ENCODE measurements at regions not wholly inside any gene's neighbourhood (a gene's known extent, or its start where the extent isn't known, plus 50 kb on each side); places are given as distances from the start of the nearest gene placed in this dataset.

- no peak for ATAC-seq
- ChIA-PET POLR2A (no interaction called here), CTCF (no interaction called here)
- in situ Hi-C loops (cut with HindIII; ENCODE audit: low pct_unique_long_range_greater_than_20kb, low sequenced_read_pairs) (no loop called here), intact Hi-C loops (cut with micrococcal nuclease; ENCODE audit: unreplicated experiment) (no loop called here)
- no peaks in the 10 kb centered on the region for H3K27me3 ChIP-seq (ENCODE audit: control insufficient read depth, insufficient read depth, low read length)
- no peaks in the 10 kb centered on the region for H3K9me3 ChIP-seq (ENCODE audit: control insufficient read depth, insufficient read depth, low read depth, low read length)
- H3K4me1 ChIP-seq (ENCODE audit: control insufficient read depth, insufficient read depth, low read length): no peaks in the 10 kb centered on the region; the same call in 1 of the 2 replicates
- no peak for DNase-seq (ENCODE audit: low read depth, low spot score)
- no peaks in the 10 kb centered on the region for H3K36me3 ChIP-seq (ENCODE audit: control insufficient read depth, insufficient read depth, low read length)
- H3K4me3 ChIP-seq (ENCODE audit: low read depth in 2 of 2, low read length in 2 of 2): no peak overlapping the region
- H3K27ac ChIP-seq (ENCODE audit: low read length): no peak overlapping the region
- TF ChIP-seq, protein P1, sequence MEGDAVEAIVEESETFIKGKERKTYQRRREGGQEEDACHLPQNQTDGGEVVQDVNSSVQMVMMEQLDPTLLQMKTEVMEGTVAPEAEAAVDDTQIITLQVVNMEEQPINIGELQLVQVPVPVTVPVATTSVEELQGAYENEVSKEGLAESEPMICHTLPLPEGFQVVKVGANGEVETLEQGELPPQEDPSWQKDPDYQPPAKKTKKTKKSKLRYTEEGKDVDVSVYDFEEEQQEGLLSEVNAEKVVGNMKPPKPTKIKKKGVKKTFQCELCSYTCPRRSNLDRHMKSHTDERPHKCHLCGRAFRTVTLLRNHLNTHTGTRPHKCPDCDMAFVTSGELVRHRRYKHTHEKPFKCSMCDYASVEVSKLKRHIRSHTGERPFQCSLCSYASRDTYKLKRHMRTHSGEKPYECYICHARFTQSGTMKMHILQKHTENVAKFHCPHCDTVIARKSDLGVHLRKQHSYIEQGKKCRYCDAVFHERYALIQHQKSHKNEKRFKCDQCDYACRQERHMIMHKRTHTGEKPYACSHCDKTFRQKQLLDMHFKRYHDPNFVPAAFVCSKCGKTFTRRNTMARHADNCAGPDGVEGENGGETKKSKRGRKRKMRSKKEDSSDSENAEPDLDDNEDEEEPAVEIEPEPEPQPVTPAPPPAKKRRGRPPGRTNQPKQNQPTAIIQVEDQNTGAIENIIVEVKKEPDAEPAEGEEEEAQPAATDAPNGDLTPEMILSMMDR (IDR thresholded peaks at IDR 0.05): no peak
- TF ChIP-seq, protein P2, sequence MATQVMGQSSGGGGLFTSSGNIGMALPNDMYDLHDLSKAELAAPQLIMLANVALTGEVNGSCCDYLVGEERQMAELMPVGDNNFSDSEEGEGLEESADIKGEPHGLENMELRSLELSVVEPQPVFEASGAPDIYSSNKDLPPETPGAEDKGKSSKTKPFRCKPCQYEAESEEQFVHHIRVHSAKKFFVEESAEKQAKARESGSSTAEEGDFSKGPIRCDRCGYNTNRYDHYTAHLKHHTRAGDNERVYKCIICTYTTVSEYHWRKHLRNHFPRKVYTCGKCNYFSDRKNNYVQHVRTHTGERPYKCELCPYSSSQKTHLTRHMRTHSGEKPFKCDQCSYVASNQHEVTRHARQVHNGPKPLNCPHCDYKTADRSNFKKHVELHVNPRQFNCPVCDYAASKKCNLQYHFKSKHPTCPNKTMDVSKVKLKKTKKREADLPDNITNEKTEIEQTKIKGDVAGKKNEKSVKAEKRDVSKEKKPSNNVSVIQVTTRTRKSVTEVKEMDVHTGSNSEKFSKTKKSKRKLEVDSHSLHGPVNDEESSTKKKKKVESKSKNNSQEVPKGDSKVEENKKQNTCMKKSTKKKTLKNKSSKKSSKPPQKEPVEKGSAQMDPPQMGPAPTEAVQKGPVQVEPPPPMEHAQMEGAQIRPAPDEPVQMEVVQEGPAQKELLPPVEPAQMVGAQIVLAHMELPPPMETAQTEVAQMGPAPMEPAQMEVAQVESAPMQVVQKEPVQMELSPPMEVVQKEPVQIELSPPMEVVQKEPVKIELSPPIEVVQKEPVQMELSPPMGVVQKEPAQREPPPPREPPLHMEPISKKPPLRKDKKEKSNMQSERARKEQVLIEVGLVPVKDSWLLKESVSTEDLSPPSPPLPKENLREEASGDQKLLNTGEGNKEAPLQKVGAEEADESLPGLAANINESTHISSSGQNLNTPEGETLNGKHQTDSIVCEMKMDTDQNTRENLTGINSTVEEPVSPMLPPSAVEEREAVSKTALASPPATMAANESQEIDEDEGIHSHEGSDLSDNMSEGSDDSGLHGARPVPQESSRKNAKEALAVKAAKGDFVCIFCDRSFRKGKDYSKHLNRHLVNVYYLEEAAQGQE (IDR thresholded peaks at IDR 0.05; ENCODE audit: insufficient read depth in 1 of 2, low read depth in 2 of 2, low read length in 1 of 2): no peak
- no peak for TF ChIP-seq TCF7L2 (IDR thresholded peaks at IDR 0.05; ENCODE audit: low read depth, low read length)
- TF ChIP-seq POLR2AphosphoS5 (IDR thresholded peaks at IDR 0.05; ENCODE audit: low read depth, low read length): no peak
- TF ChIP-seq SIN3A (IDR thresholded peaks at IDR 0.05; ENCODE audit: borderline replicate concordance, insufficient read depth, low read depth, low read length): no peak
- no TSS peak for BruUV-seq (replicated peaks)
Observed at GRCh38 chr14:101470266-101470665, 91.0 kb upstream of the DIO3 start.

- H3K9me3 ChIP-seq (ENCODE audit: control insufficient read depth, insufficient read depth, low read depth, low read length): no peaks in the 10 kb centered on the region
- no TSS peak for BruUV-seq (replicated peaks)
- no peaks in the 10 kb centered on the region for H3K27me3 ChIP-seq (ENCODE audit: control insufficient read depth, insufficient read depth, low read length)
- intact Hi-C loops (cut with micrococcal nuclease; ENCODE audit: unreplicated experiment) (no loop called here), in situ Hi-C loops (cut with HindIII; ENCODE audit: low pct_unique_long_range_greater_than_20kb, low sequenced_read_pairs) (no loop called here)
- peaks cover 3% of the 10 kb centered on the region; the same call in 1 of the 2 replicates for H3K4me1 ChIP-seq (ENCODE audit: control insufficient read depth, insufficient read depth, low read length)
- DNase-seq (ENCODE audit: low read depth, low spot score) (no peak), ATAC-seq (no peak)
- TF ChIP-seq, protein P2 (IDR thresholded peaks at IDR 0.05; ENCODE audit: insufficient read depth in 1 of 2, low read depth in 2 of 2, low read length in 1 of 2): no peak
- TF ChIP-seq, protein P1 (IDR thresholded peaks at IDR 0.05): no peak
- TF ChIP-seq TCF7L2 (IDR thresholded peaks at IDR 0.05; ENCODE audit: low read depth, low read length) (no peak), POLR2AphosphoS5 (IDR thresholded peaks at IDR 0.05; ENCODE audit: low read depth, low read length) (no peak), SIN3A (IDR thresholded peaks at IDR 0.05; ENCODE audit: borderline replicate concordance, insufficient read depth, low read depth, low read length) (no peak)
- no peak overlapping the region for H3K4me3 ChIP-seq (ENCODE audit: low read depth in 2 of 2, low read length in 2 of 2)
- CTCF ChIA-PET: no interaction called here
- POLR2A ChIA-PET: no interaction called here
- no peak overlapping the region for H3K27ac ChIP-seq (ENCODE audit: low read length)
- H3K36me3 ChIP-seq (ENCODE audit: control insufficient read depth, insufficient read depth, low read length): no peaks in the 10 kb centered on the region
Observed at GRCh38 chr14:101471723-101472517, 89.4 kb upstream of the DIO3 start.

Data from Panc1 (cell line).